ENCODE measurements at regions not wholly inside any gene's neighbourhood (a gene's known extent, or its start where the extent isn't known, plus 50 kb on each side); places are given as distances from the start of the nearest gene placed in this dataset.

GRCh38 chr5:52517667-52518066 is 270.0 kb upstream of the ITGA1 start:
- TF ChIP-seq CTCF (conservative IDR thresholded peaks at IDR 0.05), result no peak
- no peak for TF ChIP-seq ZFX (IDR thresholded peaks at IDR 0.05)

All from C4-2B (cell line).